Neural cell (in vitro differentiated cells): ENCODE measurements at regions not wholly inside any gene's neighbourhood (a gene's known extent, or its start where the extent isn't known, plus 50 kb on each side); places are given as distances from the start of the nearest gene placed in this dataset.

Experiments
- H2AFZ ChIP-seq: fragments of 200-600, 300-800 bp; sonication (generic), shearing (Covaris generic); 2 replicates; pipeline ENCODE4 v1.6.0; 2014; ENCODE audit warnings: low read depth, mild to moderate bottlenecking, antibody characterized with exemption, low read length, moderate library complexity
- H3F3A ChIP-seq: fragments of 200-600 bp; shearing (Covaris generic); 2 replicates; pipeline ENCODE4 v1.6.1; 2016; ENCODE audit warnings: mild to moderate bottlenecking, moderate library complexity, mixed read lengths, antibody characterized with exemption, low read length; ENCODE audit not compliant: insufficient read depth, poor library complexity, severe bottlenecking
- H3K27ac ChIP-seq: fragments of 200-600, 300-800 bp; sonication (generic), shearing (Covaris generic); 2 replicates; pipeline ENCODE4 v1.5.1; 2014; ENCODE audit warnings: mild to moderate bottlenecking, low read length, moderate library complexity
- H3K27me3 ChIP-seq: fragments of 300-800, 200-600 bp; sonication (generic), shearing (Covaris generic); 2 replicates; pipeline ENCODE4 v1.6.0; 2014; ENCODE audit warnings: mild to moderate bottlenecking, low read depth, low read length, moderate library complexity; ENCODE audit not compliant: insufficient read depth
- H3K36me3 ChIP-seq: fragments of 300-800, 200-600 bp; sonication (generic), shearing (Covaris generic); 2 replicates; pipeline ENCODE4 v1.5.1; 2014; ENCODE audit warnings: mild to moderate bottlenecking, antibody characterized with exemption, low read length, moderate library complexity; ENCODE audit not compliant: insufficient read depth
- H3K4me2 ChIP-seq: fragments of 300-800, 200-600 bp; sonication (generic), shearing (Covaris generic); 2 replicates; pipeline ENCODE4 v1.6.0; 2014; ENCODE audit warnings: mild to moderate bottlenecking, low read length
- H3K4me3 ChIP-seq: fragments of 300-800, 200-600 bp; sonication (generic), shearing (Covaris generic); 2 replicates; pipeline ENCODE4 v1.5.1; 2014; ENCODE audit warnings: mild to moderate bottlenecking, low read length, moderate library complexity
- H3K79me2 ChIP-seq: fragments of 200-600 bp; shearing (Covaris generic); replicated peaks from 2 replicates; pipeline ENCODE4 v1.6.0; 2014; ENCODE audit warnings: mild to moderate bottlenecking, low read length, moderate library complexity; ENCODE audit not compliant: insufficient read depth
- H3K9ac ChIP-seq: fragments of 300-800, 200-600 bp; sonication (generic), shearing (Covaris generic); 2 replicates; pipeline ENCODE4 v1.6.1; 2016; ENCODE audit warnings: mild to moderate bottlenecking, low read length, mixed read lengths
- H3K9me2 ChIP-seq: fragments of 200-600 bp; shearing (Covaris generic); 2 replicates; pipeline ENCODE4 v1.6.1; 2016; ENCODE audit warnings: mild to moderate bottlenecking, low read length, mixed read lengths; ENCODE audit not compliant: insufficient read depth
- H3K9me3 ChIP-seq: fragments of 200-600, 300-800 bp; sonication (generic), shearing (Covaris generic); 2 replicates; pipeline ENCODE4 v1.6.1; 2016; ENCODE audit warnings: mild to moderate bottlenecking, mixed run types, low read length, moderate library complexity, mixed read lengths
- H4K20me1 ChIP-seq: fragments of 200-600 bp; shearing (Covaris generic); 2 replicates; pipeline ENCODE4 v1.6.1; 2016; ENCODE audit warnings: mild to moderate bottlenecking, mixed run types; ENCODE audit not compliant: insufficient read depth
- EP300 ChIP-seq: fragments of 450-650 bp; conservative IDR thresholded peaks from 2 replicates; pipeline ENCODE4 v1.6.1; 2014; ENCODE audit warnings: antibody characterized with exemption, mild to moderate bottlenecking, moderate library complexity; ENCODE audit not compliant: poor library complexity, severe bottlenecking
- EZH2 ChIP-seq: fragments of 200-600, 300-800 bp; shearing (Covaris generic), sonication (generic); IDR thresholded peaks from 2 replicates; pipeline ENCODE4 v1.6.1; 2014; ENCODE audit warnings: antibody characterized with exemption, low read length, borderline replicate concordance, mild to moderate bottlenecking; ENCODE audit not compliant: insufficient read depth, poor library complexity, severe bottlenecking
- MXI1 ChIP-seq: fragments of 450-650 bp; conservative IDR thresholded peaks from 2 replicates; pipeline ENCODE4 v1.6.1; 2014; ENCODE audit warnings: antibody characterized with exemption, mild to moderate bottlenecking; ENCODE audit not compliant: poor library complexity, severe bottlenecking
- POLR2AphosphoS5 ChIP-seq: IDR thresholded peaks from 2 replicates; pipeline ENCODE4 v1.6.1; 2012
- RAD21 ChIP-seq: fragments of 450-650 bp; conservative IDR thresholded peaks from 2 replicates; pipeline ENCODE4 v1.6.1; 2014; ENCODE audit warnings: antibody characterized with exemption, mild to moderate bottlenecking, moderate library complexity
- SMC3 ChIP-seq: fragments of 450-650 bp; conservative IDR thresholded peaks from 2 replicates; pipeline ENCODE4 v1.6.1; 2014; ENCODE audit warnings: antibody characterized with exemption, mild to moderate bottlenecking, moderate library complexity; ENCODE audit not compliant: poor library complexity
- TAF1 ChIP-seq: IDR thresholded peaks from 2 replicates; pipeline ENCODE4 v1.6.1; 2012; ENCODE audit warnings: low read depth
- TF ChIP-seq, protein P1 (sequence below): IDR thresholded peaks from 2 replicates; pipeline ENCODE4 v1.6.1; 2012; ENCODE audit warnings: borderline replicate concordance
- TF ChIP-seq, protein P2 (sequence below): fragments of 450-650 bp; IDR thresholded peaks from 2 replicates; pipeline ENCODE4 v1.5.1; 2014; ENCODE audit warnings: antibody characterized with exemption, mild to moderate bottlenecking, moderate library complexity; ENCODE audit not compliant: poor library complexity, severe bottlenecking

DNA sequence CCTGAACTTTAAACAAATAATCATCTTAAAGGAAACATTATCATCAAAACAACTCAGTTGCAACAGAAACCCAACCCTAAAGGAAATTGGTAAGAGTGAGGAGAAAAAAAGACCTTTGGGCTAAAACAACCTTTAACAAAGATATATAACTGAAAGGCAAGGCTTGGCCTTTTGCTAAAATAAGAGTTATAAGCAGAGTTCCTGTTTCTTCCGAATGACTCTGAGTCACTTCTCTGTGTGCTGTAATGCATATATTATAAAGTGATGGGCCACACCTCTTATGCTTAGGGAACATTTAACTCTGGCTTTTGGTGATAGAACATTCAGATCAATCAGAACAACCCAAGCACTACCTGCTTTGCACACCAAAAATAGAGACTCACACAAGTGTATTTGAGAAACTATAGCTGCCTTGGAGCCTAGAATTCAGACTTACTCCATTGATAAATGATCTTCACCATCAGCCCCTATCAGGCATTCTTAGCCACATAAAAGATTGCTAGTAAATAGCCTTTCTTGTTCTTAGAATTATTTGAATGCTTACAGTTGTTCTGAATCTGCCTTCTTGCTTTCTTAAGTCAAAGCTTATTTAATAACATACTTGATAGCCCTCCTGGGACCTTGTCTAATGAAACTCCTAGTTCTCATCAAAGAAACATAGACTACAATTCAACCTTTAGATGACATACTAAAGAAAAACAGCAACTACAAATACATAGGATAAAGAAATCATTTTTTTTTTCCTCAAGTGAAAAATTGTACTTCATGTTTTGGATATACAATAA lies 294.2 kb upstream of the SEMA6D start:
- Histone ChIP-seq H3K9ac (no peak overlapping the region), H3K27ac (no peak overlapping the region), H3K9me2 (no peaks in the 10 kb centered on the region), H3K9me3 (no peaks in the 10 kb centered on the region), H4K20me1 (peaks cover 6% of the 10 kb centered on the region), H3F3A (no peaks in the 10 kb centered on the region), H3K79me2 (no peaks in the 10 kb centered on the region), H3K36me3 (no peaks in the 10 kb centered on the region), H3K4me3 (no peak overlapping the region), H3K4me2 (no peak overlapping the region), H2AFZ (no peak overlapping the region), H3K27me3 (no peaks in the 10 kb centered on the region)
- TF ChIP-seq EZH2 (no peak), SMC3 (no peak), EP300 (no peak), MXI1 (no peak)
- TF ChIP-seq, protein P1, sequence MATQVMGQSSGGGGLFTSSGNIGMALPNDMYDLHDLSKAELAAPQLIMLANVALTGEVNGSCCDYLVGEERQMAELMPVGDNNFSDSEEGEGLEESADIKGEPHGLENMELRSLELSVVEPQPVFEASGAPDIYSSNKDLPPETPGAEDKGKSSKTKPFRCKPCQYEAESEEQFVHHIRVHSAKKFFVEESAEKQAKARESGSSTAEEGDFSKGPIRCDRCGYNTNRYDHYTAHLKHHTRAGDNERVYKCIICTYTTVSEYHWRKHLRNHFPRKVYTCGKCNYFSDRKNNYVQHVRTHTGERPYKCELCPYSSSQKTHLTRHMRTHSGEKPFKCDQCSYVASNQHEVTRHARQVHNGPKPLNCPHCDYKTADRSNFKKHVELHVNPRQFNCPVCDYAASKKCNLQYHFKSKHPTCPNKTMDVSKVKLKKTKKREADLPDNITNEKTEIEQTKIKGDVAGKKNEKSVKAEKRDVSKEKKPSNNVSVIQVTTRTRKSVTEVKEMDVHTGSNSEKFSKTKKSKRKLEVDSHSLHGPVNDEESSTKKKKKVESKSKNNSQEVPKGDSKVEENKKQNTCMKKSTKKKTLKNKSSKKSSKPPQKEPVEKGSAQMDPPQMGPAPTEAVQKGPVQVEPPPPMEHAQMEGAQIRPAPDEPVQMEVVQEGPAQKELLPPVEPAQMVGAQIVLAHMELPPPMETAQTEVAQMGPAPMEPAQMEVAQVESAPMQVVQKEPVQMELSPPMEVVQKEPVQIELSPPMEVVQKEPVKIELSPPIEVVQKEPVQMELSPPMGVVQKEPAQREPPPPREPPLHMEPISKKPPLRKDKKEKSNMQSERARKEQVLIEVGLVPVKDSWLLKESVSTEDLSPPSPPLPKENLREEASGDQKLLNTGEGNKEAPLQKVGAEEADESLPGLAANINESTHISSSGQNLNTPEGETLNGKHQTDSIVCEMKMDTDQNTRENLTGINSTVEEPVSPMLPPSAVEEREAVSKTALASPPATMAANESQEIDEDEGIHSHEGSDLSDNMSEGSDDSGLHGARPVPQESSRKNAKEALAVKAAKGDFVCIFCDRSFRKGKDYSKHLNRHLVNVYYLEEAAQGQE: no peak

DNA sequence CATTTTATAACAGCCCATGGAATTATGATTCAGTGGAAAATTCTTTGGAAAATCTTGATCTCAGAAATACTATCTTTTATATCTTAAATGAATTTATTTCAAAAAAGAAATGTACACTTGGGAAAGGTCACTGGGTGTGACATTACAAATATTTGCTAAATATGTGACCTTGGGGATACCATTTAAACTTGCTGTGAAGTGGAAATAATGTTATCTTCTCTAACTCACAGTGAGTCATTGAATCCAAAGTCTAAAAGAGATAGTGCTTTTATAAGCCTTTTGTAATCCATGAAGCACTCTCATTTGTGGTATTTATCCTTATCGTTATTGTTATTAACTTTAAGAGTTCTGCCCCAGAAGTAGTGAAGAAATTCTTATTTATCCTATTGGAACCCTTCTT lies 289.8 kb upstream of the SEMA6D start:
- no peak overlapping the region for H3K4me3 ChIP-seq
- TF ChIP-seq, protein P1: no peak
- TF ChIP-seq TAF1 (no peak), RAD21 (no peak), SMC3 (no peak), MXI1 (no peak), POLR2AphosphoS5 (no peak), EZH2 (no peak)
- TF ChIP-seq, protein P2, sequence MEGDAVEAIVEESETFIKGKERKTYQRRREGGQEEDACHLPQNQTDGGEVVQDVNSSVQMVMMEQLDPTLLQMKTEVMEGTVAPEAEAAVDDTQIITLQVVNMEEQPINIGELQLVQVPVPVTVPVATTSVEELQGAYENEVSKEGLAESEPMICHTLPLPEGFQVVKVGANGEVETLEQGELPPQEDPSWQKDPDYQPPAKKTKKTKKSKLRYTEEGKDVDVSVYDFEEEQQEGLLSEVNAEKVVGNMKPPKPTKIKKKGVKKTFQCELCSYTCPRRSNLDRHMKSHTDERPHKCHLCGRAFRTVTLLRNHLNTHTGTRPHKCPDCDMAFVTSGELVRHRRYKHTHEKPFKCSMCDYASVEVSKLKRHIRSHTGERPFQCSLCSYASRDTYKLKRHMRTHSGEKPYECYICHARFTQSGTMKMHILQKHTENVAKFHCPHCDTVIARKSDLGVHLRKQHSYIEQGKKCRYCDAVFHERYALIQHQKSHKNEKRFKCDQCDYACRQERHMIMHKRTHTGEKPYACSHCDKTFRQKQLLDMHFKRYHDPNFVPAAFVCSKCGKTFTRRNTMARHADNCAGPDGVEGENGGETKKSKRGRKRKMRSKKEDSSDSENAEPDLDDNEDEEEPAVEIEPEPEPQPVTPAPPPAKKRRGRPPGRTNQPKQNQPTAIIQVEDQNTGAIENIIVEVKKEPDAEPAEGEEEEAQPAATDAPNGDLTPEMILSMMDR: no peak
- no peaks in the 10 kb centered on the region for H3F3A ChIP-seq
- no peak overlapping the region for H2AFZ ChIP-seq
- no peaks in the 10 kb centered on the region for H3K36me3 ChIP-seq
- H3K4me2 ChIP-seq: no peak overlapping the region
- H3K9me2 ChIP-seq: no peaks in the 10 kb centered on the region
- H3K9ac ChIP-seq: no peak overlapping the region
- no peak overlapping the region for H3K27ac ChIP-seq
- H4K20me1 ChIP-seq: no peaks in the 10 kb centered on the region
- no peaks in the 10 kb centered on the region for H3K27me3 ChIP-seq
- H3K9me3 ChIP-seq: no peaks in the 10 kb centered on the region
- H3K79me2 ChIP-seq: no peaks in the 10 kb centered on the region
